ENCODE measurements at regions not wholly inside any gene's neighbourhood (a gene's known extent, or its start where the extent isn't known, plus 50 kb on each side); places are given as distances from the start of the nearest gene placed in this dataset.

GRCh38 chr12:13851828-13852227, 129.6 kb downstream of the GRIN2B start:
- H2AFZ ChIP-seq (ENCODE audit: low read length), result no peak overlapping the region
- no peak overlapping the region for H3K4me2 ChIP-seq (ENCODE audit: low read depth, low read length)
- DNase-seq (ENCODE audit: low spot score), result no peak
- BruUV-seq (replicated peaks), result no TSS peak
- TF ChIP-seq SIN3A (IDR thresholded peaks at IDR 0.05; ENCODE audit: borderline replicate concordance, low read depth, low read length) (no peak), RFX1 (IDR thresholded peaks at IDR 0.05) (0 out of 2 replicates have a peak, but pooled peaks have one; percentile 19), SIN3B (IDR thresholded peaks at IDR 0.05; ENCODE audit: low read length) (no peak), TEF (CRISPR knock-in tag; IDR thresholded peaks at IDR 0.05) (no peak), ZNF614 (CRISPR knock-in tag; IDR thresholded peaks at IDR 0.05; ENCODE audit: borderline replicate concordance) (no peak), SALL1 (CRISPR knock-in tag; IDR thresholded peaks at IDR 0.05) (no peak), ZNF644 (CRISPR knock-in tag; IDR thresholded peaks at IDR 0.05; ENCODE audit: low read depth) (no peak), MATR3 (CRISPR knock-in tag; IDR thresholded peaks at IDR 0.05) (no peak)
- intact Hi-C loops (cut with micrococcal nuclease; ENCODE audit: unreplicated experiment) (no loop called here), in situ Hi-C loops (cut with HindIII; ENCODE audit: extremely low pct_ligation_motif_present, low pct_unique_long_range_greater_than_20kb) (no loop called here)
- H3K4me1 ChIP-seq (ENCODE audit: insufficient read depth, low read length), result no peaks in the 10 kb centered on the region
- no peak overlapping the region for H3K27ac ChIP-seq (ENCODE audit: extremely low read length, insufficient read depth, low read length)
- no peak for ATAC-seq
- H3K79me2 ChIP-seq (ENCODE audit: insufficient read depth, low read length), result no peaks in the 10 kb centered on the region
- H3K27me3 ChIP-seq (ENCODE audit: control insufficient read depth in 1 of 2, insufficient read depth in 2 of 2, low read length in 2 of 2), result no peaks in the 10 kb centered on the region
- no peaks in the 10 kb centered on the region for H3K9me3 ChIP-seq (ENCODE audit: low read length)
- ChIA-PET CTCF (ENCODE audit: low intra/inter-chr PET ratio, low total read pairs) (no interaction called here), POLR2A (no interaction called here)
- WGBS (ENCODE audit: low lambda C conversion rate), result 0% methylated on average over 2 of the region's 3 CpGs
- H3K36me3 ChIP-seq (replicated peaks in 1 of 2; ENCODE audit: control insufficient read depth in 1 of 2, insufficient read depth in 2 of 2, low read length in 2 of 2), result no peaks in the 10 kb centered on the region
- no peak overlapping the region for H3K9ac ChIP-seq (ENCODE audit: insufficient read depth, low read depth, low read length)
- FAIRE-seq, result no peak
- no peaks in the 10 kb centered on the region for H4K20me1 ChIP-seq (ENCODE audit: insufficient read depth, low read length)
- H3K4me3 ChIP-seq (replicated peaks in 1 of 3; ENCODE audit: insufficient read depth in 1 of 3, low read depth in 2 of 3, low read length in 3 of 3), result no peak overlapping the region

GRCh38 chr12:13849456-13849855, 131.9 kb downstream of the GRIN2B start:
- H3K4me3 ChIP-seq (replicated peaks in 1 of 3; ENCODE audit: insufficient read depth in 1 of 3, low read depth in 2 of 3, low read length in 3 of 3), result no peak overlapping the region
- no peak for ATAC-seq
- H3K9ac ChIP-seq (ENCODE audit: insufficient read depth, low read depth, low read length), result no peak overlapping the region
- POLR2A ChIA-PET, result no interaction called here
- no peak for DNase-seq (ENCODE audit: low spot score)
- H2AFZ ChIP-seq (ENCODE audit: low read length), result no peak overlapping the region
- FAIRE-seq, result no peak
- H3K4me1 ChIP-seq (ENCODE audit: insufficient read depth, low read length), result no peaks in the 10 kb centered on the region
- intact Hi-C loops (cut with micrococcal nuclease; ENCODE audit: unreplicated experiment) (no loop called here), in situ Hi-C loops (cut with HindIII; ENCODE audit: extremely low pct_ligation_motif_present, low pct_unique_long_range_greater_than_20kb) (no loop called here)
- no peaks in the 10 kb centered on the region for H4K20me1 ChIP-seq (ENCODE audit: insufficient read depth, low read length)
- no peak overlapping the region for H3K4me2 ChIP-seq (ENCODE audit: low read depth, low read length)
- H3K36me3 ChIP-seq (replicated peaks in 1 of 2; ENCODE audit: control insufficient read depth in 1 of 2, insufficient read depth in 2 of 2, low read length in 2 of 2), result no peaks in the 10 kb centered on the region
- no peaks in the 10 kb centered on the region for H3K79me2 ChIP-seq (ENCODE audit: insufficient read depth, low read length)
- no peaks in the 10 kb centered on the region for H3K27me3 ChIP-seq (ENCODE audit: control insufficient read depth in 1 of 2, insufficient read depth in 2 of 2, low read length in 2 of 2)
- H3K27ac ChIP-seq (ENCODE audit: extremely low read length, insufficient read depth, low read length), result no peak overlapping the region
- 17% methylated on average over 3 of the region's 3 CpGs for WGBS (ENCODE audit: low lambda C conversion rate)
- CTCF ChIA-PET (ENCODE audit: low intra/inter-chr PET ratio, low total read pairs), result no interaction called here
- no peaks in the 10 kb centered on the region for H3K9me3 ChIP-seq (ENCODE audit: low read length)
- BruUV-seq (replicated peaks), result no TSS peak
- TF ChIP-seq ZNF530 (CRISPR knock-in tag; IDR thresholded peaks at IDR 0.05; ENCODE audit: low read depth), result no peak
- TF ChIP-seq U2AF2 (IDR thresholded peaks at IDR 0.05; ENCODE audit: low read depth, low read length), result no peak
- no peak for TF ChIP-seq STAT5B (CRISPR knock-in tag; IDR thresholded peaks at IDR 0.05)
- TF ChIP-seq RNF2 (conservative IDR thresholded peaks at IDR 0.05; ENCODE audit: low read depth), result no peak
- TF ChIP-seq IRF1 (CRISPR knock-in tag; IDR thresholded peaks at IDR 0.05; ENCODE audit: low read depth), result no peak
- no peak for TF ChIP-seq ZNF142 (CRISPR knock-in tag; IDR thresholded peaks at IDR 0.05)
- TF ChIP-seq GLI4 (CRISPR knock-in tag; IDR thresholded peaks at IDR 0.05; ENCODE audit: borderline replicate concordance), result no peak

Data from HepG2 (cell line).